ENCODE measurements at regions not wholly inside any gene's neighbourhood (a gene's known extent, or its start where the extent isn't known, plus 50 kb on each side); places are given as distances from the start of the nearest gene placed in this dataset.

- ChIA-PET POLR2A (no interaction called here), CTCF (no interaction called here)
- Mint-ChIP-seq H3K9me3 (peaks cover 4% of the 10 kb centered on the region), H3K27ac (no peak overlapping the region), H3K27me3 (no peaks in the 10 kb centered on the region), H3K4me1 (ENCODE audit: low read depth) (no peaks in the 10 kb centered on the region), H3K4me3 (no peak overlapping the region), H3K36me3 (ENCODE audit: low read depth) (no peaks in the 10 kb centered on the region)
- ATAC-seq: no peak
- TF ChIP-seq CTCF (IDR thresholded peaks at IDR 0.05): no peak
- no peak for DNase-seq
- intact Hi-C loops (cut with micrococcal nuclease): no loop called here
Measured at GRCh38 chr12:77560714-77561113, 270.0 kb upstream of the NAV3 start.

- ChIA-PET CTCF (no interaction called here), POLR2A (no interaction called here)
- ATAC-seq (no peak), DNase-seq (no peak)
- peaks cover 3% of the 10 kb centered on the region for H3K9me3 Mint-ChIP-seq
- no peaks in the 10 kb centered on the region for H3K4me1 Mint-ChIP-seq (ENCODE audit: low read depth)
- H3K27me3 Mint-ChIP-seq: no peaks in the 10 kb centered on the region
- intact Hi-C loops (cut with micrococcal nuclease): no loop called here
- H3K27ac Mint-ChIP-seq: no peak overlapping the region
- H3K36me3 Mint-ChIP-seq (ENCODE audit: low read depth): no peaks in the 10 kb centered on the region
- no peak for TF ChIP-seq CTCF (IDR thresholded peaks at IDR 0.05)
- H3K4me3 Mint-ChIP-seq: no peak overlapping the region
Measured at GRCh38 chr12:77559400-77560074, 271.2 kb upstream of the NAV3 start.

- peaks cover 5% of the 10 kb centered on the region for H3K9me3 Mint-ChIP-seq
- no peak overlapping the region for H3K27ac Mint-ChIP-seq
- no peak overlapping the region for H3K4me3 Mint-ChIP-seq
- intact Hi-C loops (cut with micrococcal nuclease): no loop called here
- ChIA-PET CTCF (no interaction called here), POLR2A (no interaction called here)
- no peak for DNase-seq
- H3K4me1 Mint-ChIP-seq (ENCODE audit: low read depth): no peaks in the 10 kb centered on the region
- ATAC-seq: no peak
- H3K36me3 Mint-ChIP-seq (ENCODE audit: low read depth): no peaks in the 10 kb centered on the region
- H3K27me3 Mint-ChIP-seq: no peaks in the 10 kb centered on the region
- no peak for TF ChIP-seq CTCF (IDR thresholded peaks at IDR 0.05)
Measured at GRCh38 chr12:77555074-77555473, 275.6 kb upstream of the NAV3 start.

GRCh38 chr12:77553976-77554619 lies 276.6 kb upstream of the NAV3 start:
- CTCF ChIA-PET: no interaction called here
- H3K27me3 Mint-ChIP-seq: no peaks in the 10 kb centered on the region
- no peak for TF ChIP-seq CTCF (IDR thresholded peaks at IDR 0.05)
- no peak overlapping the region for H3K27ac Mint-ChIP-seq
- ATAC-seq (no peak), DNase-seq (no peak)
- H3K36me3 Mint-ChIP-seq (ENCODE audit: low read depth): no peaks in the 10 kb centered on the region
- POLR2A ChIA-PET: no interaction called here
- intact Hi-C loops (cut with micrococcal nuclease): no loop called here
- H3K4me1 Mint-ChIP-seq (ENCODE audit: low read depth): no peaks in the 10 kb centered on the region
- H3K9me3 Mint-ChIP-seq: peaks cover 5% of the 10 kb centered on the region
- H3K4me3 Mint-ChIP-seq: no peak overlapping the region

GRCh38 chr12:77549383-77550128 lies 281.1 kb upstream of the NAV3 start:
- H3K4me3 Mint-ChIP-seq: no peak overlapping the region
- ChIA-PET POLR2A (no interaction called here), CTCF (no interaction called here)
- no peaks in the 10 kb centered on the region for H3K36me3 Mint-ChIP-seq (ENCODE audit: low read depth)
- no peak for TF ChIP-seq CTCF (IDR thresholded peaks at IDR 0.05)
- no peak overlapping the region for H3K27ac Mint-ChIP-seq
- intact Hi-C loops (cut with micrococcal nuclease): no loop called here
- ATAC-seq (no peak), DNase-seq (no peak)
- no peaks in the 10 kb centered on the region for H3K27me3 Mint-ChIP-seq
- peaks cover 2% of the 10 kb centered on the region for H3K9me3 Mint-ChIP-seq
- H3K4me1 Mint-ChIP-seq (ENCODE audit: low read depth): no peaks in the 10 kb centered on the region
